Lower lobe of right lung (tissue), 2 donors: ENCODE measurements at regions not wholly inside any gene's neighbourhood (a gene's known extent, or its start where the extent isn't known, plus 50 kb on each side); places are given as distances from the start of the nearest gene placed in this dataset.

ENCODE experiments used
- ATAC-seq, 2 donors: fragments of 200-7000 bp; cut with Tn5 transposase; one replicate each; pipeline ENCODE4 v1.9.1; 2020 to 2022; ENCODE audit warnings: mild to moderate bottlenecking in 2 of 2, moderate library complexity in 2 of 2
- DNase-seq: peaks from one replicate; pipeline ENCODE4 v3.0.0-alpha.2; 2020
- H3K27ac ChIP-seq: fragments of 200-600 bp; one replicate; pipeline ENCODE4 v1.8.0; 2022
- H3K27me3 ChIP-seq: fragments of 200-600 bp; one replicate; pipeline ENCODE4 v1.8.0; 2022; ENCODE audit warnings: low read depth
- H3K36me3 ChIP-seq: fragments of 200-600 bp; one replicate; pipeline ENCODE4 v1.8.0; 2022; ENCODE audit warnings: mild to moderate bottlenecking
- H3K4me1 ChIP-seq: fragments of 200-600 bp; one replicate; pipeline ENCODE4 v1.8.0; 2022
- H3K4me3 ChIP-seq: fragments of 200-600 bp; one replicate; pipeline ENCODE4 v1.8.0; 2022; ENCODE audit warnings: mild to moderate bottlenecking
- H3K9me3 ChIP-seq: fragments of 200-600 bp; one replicate; pipeline ENCODE4 v1.8.0; 2022
- intact Hi-C: fragments of 100-400 bp; cut with DNase I; formaldehyde crosslinking; loops from one replicate; pipeline ENCODE4 v1.11.0; 2022
- TF ChIP-seq, protein P1 (sequence below): fragments of 200-600 bp; IDR thresholded peaks from one replicate; pipeline ENCODE4 v1.8.0; 2022; ENCODE audit warnings: antibody characterized with exemption, mild to moderate bottlenecking
- donor health status: DM: no; HTN: yes; CAD: no; lungs with severe emphysema.

DNA sequence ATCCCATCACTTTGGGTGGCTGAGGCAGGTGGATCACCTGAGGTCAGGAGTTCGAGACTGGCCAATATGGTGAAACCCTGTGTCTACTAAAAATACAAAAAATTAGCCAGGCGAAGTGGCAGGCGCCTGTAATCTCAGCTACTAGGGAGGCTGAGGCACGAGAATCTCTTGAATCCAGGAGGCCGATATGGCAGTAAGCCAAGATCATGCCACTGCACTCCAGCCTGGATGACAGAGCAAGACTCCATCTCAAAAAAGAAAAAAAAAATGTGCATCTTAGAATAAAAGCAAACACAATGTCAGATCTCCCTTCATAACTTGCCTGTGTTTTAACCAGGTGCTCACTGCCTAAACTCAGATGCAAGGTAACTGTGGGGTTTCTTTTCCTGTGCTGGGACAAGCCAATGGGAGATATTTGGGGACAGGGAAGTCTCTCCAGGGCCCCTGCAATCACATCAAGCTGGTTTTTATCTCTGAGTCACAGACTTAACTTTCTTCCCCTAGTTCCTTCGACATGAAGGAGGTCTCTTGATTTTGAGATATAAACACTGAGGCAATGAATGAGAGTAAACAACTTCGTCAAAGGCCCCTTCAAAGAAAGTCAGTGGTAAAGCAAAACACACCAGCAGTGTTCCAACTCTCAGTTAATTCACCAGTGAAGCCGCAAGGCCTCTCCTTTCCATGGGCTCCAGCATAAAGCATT is 99.1 kb downstream of the SNX18 start:
- H3K27me3 ChIP-seq, result no peaks in the 10 kb centered on the region
- DNase-seq (no peak), ATAC-seq (no peak)
- H3K27ac ChIP-seq, result no peak overlapping the region
- TF ChIP-seq, protein P1, sequence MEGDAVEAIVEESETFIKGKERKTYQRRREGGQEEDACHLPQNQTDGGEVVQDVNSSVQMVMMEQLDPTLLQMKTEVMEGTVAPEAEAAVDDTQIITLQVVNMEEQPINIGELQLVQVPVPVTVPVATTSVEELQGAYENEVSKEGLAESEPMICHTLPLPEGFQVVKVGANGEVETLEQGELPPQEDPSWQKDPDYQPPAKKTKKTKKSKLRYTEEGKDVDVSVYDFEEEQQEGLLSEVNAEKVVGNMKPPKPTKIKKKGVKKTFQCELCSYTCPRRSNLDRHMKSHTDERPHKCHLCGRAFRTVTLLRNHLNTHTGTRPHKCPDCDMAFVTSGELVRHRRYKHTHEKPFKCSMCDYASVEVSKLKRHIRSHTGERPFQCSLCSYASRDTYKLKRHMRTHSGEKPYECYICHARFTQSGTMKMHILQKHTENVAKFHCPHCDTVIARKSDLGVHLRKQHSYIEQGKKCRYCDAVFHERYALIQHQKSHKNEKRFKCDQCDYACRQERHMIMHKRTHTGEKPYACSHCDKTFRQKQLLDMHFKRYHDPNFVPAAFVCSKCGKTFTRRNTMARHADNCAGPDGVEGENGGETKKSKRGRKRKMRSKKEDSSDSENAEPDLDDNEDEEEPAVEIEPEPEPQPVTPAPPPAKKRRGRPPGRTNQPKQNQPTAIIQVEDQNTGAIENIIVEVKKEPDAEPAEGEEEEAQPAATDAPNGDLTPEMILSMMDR, result no peak
- intact Hi-C loops, result no loop called here
- H3K36me3 ChIP-seq, result no peaks in the 10 kb centered on the region
- no peaks in the 10 kb centered on the region for H3K9me3 ChIP-seq
- H3K4me1 ChIP-seq, result peaks cover 13% of the 10 kb centered on the region
- no peak overlapping the region for H3K4me3 ChIP-seq

- Histone ChIP-seq H3K9me3 (no peaks in the 10 kb centered on the region), H3K27me3 (no peaks in the 10 kb centered on the region), H3K27ac (no peak overlapping the region), H3K4me3 (no peak overlapping the region), H3K36me3 (no peaks in the 10 kb centered on the region), H3K4me1 (peaks cover 20% of the 10 kb centered on the region)
- TF ChIP-seq, protein P1, result no peak
- DNase-seq, result no peak
- intact Hi-C loops, result no loop called here
- ATAC-seq, result peak; percentile 75 to 82
These were observed 98.5 kb downstream of the SNX18 start for GRCh38 chr5:54616031-54616430.

DNA sequence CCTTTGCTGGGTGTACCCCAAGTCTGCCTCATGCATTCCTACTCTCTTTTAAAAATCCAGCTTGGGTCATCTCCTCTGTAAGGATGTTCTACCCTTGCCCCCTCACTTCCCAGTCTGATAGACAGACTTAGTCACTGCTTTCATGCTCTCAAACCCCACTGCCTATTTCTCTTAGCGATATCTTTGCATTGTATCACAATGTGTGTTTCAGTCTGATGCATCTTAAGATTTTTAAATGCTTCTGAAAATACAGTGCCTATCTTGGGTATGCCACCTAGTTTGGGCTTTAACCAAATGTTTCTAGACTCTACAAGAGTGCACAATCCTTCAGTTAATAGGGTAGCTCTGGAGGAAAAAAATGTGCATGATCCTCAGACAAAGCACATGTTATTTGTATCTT is 97.8 kb downstream of the SNX18 start:
- Histone ChIP-seq H3K4me3 (no peak overlapping the region), H3K27ac (no peak overlapping the region), H3K9me3 (no peaks in the 10 kb centered on the region), H3K36me3 (no peaks in the 10 kb centered on the region), H3K4me1 (peaks cover 23% of the 10 kb centered on the region), H3K27me3 (no peaks in the 10 kb centered on the region)
- TF ChIP-seq, protein P1, result no peak
- ATAC-seq (no peak), DNase-seq (no peak)
- intact Hi-C loops, result no loop called here

DNA sequence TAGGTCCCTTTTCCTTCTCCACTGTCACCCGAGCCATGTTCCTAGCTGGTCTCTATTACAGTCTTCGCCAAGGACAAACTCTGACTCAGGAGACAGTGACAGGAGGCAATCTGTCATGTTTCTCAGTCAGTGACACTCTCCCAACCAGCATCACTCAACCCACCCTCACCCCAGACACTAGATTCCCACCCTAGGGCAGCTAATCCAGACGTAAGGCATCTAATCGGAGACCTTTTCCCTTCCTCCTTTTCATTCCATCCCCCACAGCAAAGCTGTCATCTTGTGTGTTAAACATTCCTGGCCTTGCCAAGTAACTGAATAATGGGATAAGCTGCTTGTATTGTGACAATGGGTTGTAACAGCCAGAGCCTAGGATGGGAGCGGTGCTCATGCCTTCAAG is 95.2 kb downstream of the SNX18 start:
- Histone ChIP-seq H3K36me3 (no peaks in the 10 kb centered on the region), H3K9me3 (no peaks in the 10 kb centered on the region), H3K4me3 (no peak overlapping the region), H3K4me1 (peaks cover 26% of the 10 kb centered on the region), H3K27me3 (no peaks in the 10 kb centered on the region), H3K27ac (no peak overlapping the region)
- DNase-seq (no peak), ATAC-seq (no peak)
- intact Hi-C loops, result no loop called here
- TF ChIP-seq, protein P1, result no peak

DNA sequence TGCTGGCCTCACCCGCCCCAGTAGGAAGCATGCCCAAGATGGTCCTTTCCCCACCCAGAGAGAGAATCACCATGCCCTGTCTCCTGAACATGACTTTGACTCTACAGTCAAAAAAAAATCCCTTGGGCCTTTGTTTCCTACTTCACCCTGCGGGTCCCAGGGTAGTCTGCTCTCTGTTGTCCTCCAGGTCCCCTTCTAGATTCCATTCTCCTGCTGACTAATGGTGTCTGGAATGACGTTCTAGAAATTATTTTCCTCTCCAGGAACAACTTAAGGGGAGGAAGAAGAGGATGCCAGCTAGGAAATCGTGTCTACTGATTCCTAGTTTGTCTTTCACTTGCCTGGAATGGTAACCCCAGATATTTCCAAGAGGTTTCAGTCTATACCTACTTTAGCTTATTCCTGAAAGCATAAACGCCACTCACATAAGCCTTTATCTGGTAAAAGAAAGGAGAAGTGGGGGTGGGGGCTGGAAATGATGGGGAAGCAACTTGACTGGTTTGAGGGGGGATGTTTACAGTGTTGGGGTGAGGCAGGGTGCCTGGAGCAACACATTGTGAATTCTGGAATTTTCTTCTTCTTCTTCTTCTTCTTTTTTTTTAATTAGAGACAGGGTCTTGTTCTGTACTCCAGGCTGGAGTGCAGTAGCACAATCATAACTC is 93.9 kb downstream of the SNX18 start:
- ATAC-seq, result no peak
- TF ChIP-seq, protein P1, result no peak
- H3K4me3 ChIP-seq, result no peak overlapping the region
- no peak for DNase-seq
- H3K27me3 ChIP-seq, result no peaks in the 10 kb centered on the region
- H3K9me3 ChIP-seq, result no peaks in the 10 kb centered on the region
- peaks cover 26% of the 10 kb centered on the region for H3K4me1 ChIP-seq
- H3K27ac ChIP-seq, result no peak overlapping the region
- H3K36me3 ChIP-seq, result no peaks in the 10 kb centered on the region
- intact Hi-C loops, result no loop called here
